ENCODE measurements at regions not wholly inside any gene's neighbourhood (a gene's known extent, or its start where the extent isn't known, plus 50 kb on each side); places are given as distances from the start of the nearest gene placed in this dataset.

DNA sequence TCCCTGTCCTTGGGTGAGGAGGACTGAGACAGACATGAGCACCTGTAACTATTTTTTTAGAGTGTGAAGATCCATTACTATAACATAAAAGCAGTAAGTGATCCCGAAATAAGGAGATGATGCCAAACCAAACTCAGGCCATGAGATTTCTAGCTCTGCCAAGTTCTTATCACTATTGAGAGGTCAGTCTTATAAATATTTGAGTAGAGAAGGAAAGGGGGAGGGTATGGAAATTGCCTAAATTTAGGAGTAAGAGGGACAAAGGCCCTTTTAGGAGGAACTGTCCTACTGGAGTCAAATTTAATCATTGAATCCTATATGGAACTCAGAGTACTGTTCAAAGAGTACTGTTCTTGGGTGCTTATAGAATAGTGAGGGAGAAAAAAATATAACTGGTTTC, 326.9 kb upstream of the NAALADL2 start (continued):
- TF ChIP-seq HDAC6 (IDR thresholded peaks at IDR 0.05; ENCODE audit: unreplicated experiment): no peak
- no peak for TF ChIP-seq ZNF217 (IDR thresholded peaks at IDR 0.05)
- no peak for TF ChIP-seq TARDBP (IDR thresholded peaks at IDR 0.05; ENCODE audit: borderline replicate concordance)

GRCh38 chr3:174532776-174533175, 326.4 kb upstream of the NAALADL2 start:
- Histone ChIP-seq H3K9me3 (replicated peaks; ENCODE audit: control insufficient read depth, insufficient read depth, low read length) (no peaks in the 10 kb centered on the region), H3K27me3 (replicated peaks in 1 of 2; ENCODE audit: control insufficient read depth in 2 of 2, insufficient read depth in 2 of 2, low read length in 1 of 2) (no peaks in the 10 kb centered on the region), H3K36me3 (ENCODE audit: control insufficient read depth in 2 of 2, insufficient read depth in 2 of 2, low read length in 1 of 2) (no peaks in the 10 kb centered on the region), H3K4me2 (ENCODE audit: control insufficient read depth, insufficient read depth) (no peak overlapping the region), H4K20me1 (ENCODE audit: control insufficient read depth, insufficient read depth) (no peaks in the 10 kb centered on the region), H2AFZ (ENCODE audit: control insufficient read depth, low read depth, low read length) (no peak overlapping the region), H3K4me1 (ENCODE audit: control insufficient read depth, insufficient read depth, low read length) (no peaks in the 10 kb centered on the region), H3K79me2 (ENCODE audit: control insufficient read depth, insufficient read depth, low read length) (no peaks in the 10 kb centered on the region), H3K9ac (ENCODE audit: control insufficient read depth, insufficient read depth, low read length) (no peak overlapping the region), H3K27ac (ENCODE audit: control insufficient read depth, insufficient read depth) (no peak overlapping the region), H3K4me3 (no peak overlapping the region)
- intact Hi-C loops (cut with micrococcal nuclease; ENCODE audit: unreplicated experiment) (no loop called here), in situ Hi-C loops (cut with MboI) (no loop called here)
- CTCF ChIA-PET: no interaction called here
- SMC1A ChIA-PET (ENCODE audit: uncharacterized antibody, unreplicated experiment): no interaction called here
- BruUV-seq (replicated peaks): no TSS peak
- FAIRE-seq: no peak
- POLR2A ChIA-PET: no interaction called here
- RAD21 ChIA-PET (ENCODE audit: unreplicated experiment): no interaction called here
- no peak for DNase-seq (ENCODE audit: low read depth, low spot score)
- WGBS (ENCODE audit: insufficient coverage, insufficient replicate concordance, low lambda C conversion rate, missing lambda C conversion rate): 0% methylated on average over 2 of the region's 2 CpGs
- ATAC-seq: no peak
- no peak for TF ChIP-seq ATF3 (IDR thresholded peaks at IDR 0.05; ENCODE audit: borderline replicate concordance, extremely low read depth, low read depth, low read length)
- TF ChIP-seq HCFC1 (IDR thresholded peaks at IDR 0.05; ENCODE audit: low read length): no peak
- TF ChIP-seq, protein P1, sequence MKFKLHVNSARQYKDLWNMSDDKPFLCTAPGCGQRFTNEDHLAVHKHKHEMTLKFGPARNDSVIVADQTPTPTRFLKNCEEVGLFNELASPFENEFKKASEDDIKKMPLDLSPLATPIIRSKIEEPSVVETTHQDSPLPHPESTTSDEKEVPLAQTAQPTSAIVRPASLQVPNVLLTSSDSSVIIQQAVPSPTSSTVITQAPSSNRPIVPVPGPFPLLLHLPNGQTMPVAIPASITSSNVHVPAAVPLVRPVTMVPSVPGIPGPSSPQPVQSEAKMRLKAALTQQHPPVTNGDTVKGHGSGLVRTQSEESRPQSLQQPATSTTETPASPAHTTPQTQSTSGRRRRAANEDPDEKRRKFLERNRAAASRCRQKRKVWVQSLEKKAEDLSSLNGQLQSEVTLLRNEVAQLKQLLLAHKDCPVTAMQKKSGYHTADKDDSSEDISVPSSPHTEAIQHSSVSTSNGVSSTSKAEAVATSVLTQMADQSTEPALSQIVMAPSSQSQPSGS (IDR thresholded peaks at IDR 0.05; ENCODE audit: low read length): no peak
- TF ChIP-seq CHD1 (IDR thresholded peaks at IDR 0.05; ENCODE audit: low read depth, low read length): no peak
- TF ChIP-seq SIX5 (IDR thresholded peaks at IDR 0.05; ENCODE audit: low read depth, low read length, severe bottlenecking): no peak
- no peak for TF ChIP-seq BHLHE40 (IDR thresholded peaks at IDR 0.05; ENCODE audit: borderline replicate concordance in 1 of 2, low read depth in 2 of 2, low read length in 1 of 2)
- TF ChIP-seq CTCF (IDR thresholded peaks at IDR 0.05 in 2 of 3, conservative IDR thresholded peaks at IDR 0.05 in 1 of 3; ENCODE audit: control insufficient read depth in 2 of 3, extremely low read depth in 1 of 3, insufficient read depth in 1 of 3, low read depth in 3 of 3, low read length in 3 of 3): no peak
- no peak for TF ChIP-seq RB1 (IDR thresholded peaks at IDR 0.05; ENCODE audit: borderline replicate concordance)
- no peak for TF ChIP-seq EP300 (IDR thresholded peaks at IDR 0.05; ENCODE audit: borderline replicate concordance in 1 of 2, control insufficient read depth in 1 of 2, low read depth in 2 of 2, low read length in 2 of 2)
- no peak for TF ChIP-seq CHD4 (IDR thresholded peaks at IDR 0.05)
- no peak for TF ChIP-seq NRF1 (conservative IDR thresholded peaks at IDR 0.05; ENCODE audit: low read depth, low read length)
- no peak for TF ChIP-seq ATF7 (IDR thresholded peaks at IDR 0.05; ENCODE audit: low read depth)
- TF ChIP-seq, protein P2, sequence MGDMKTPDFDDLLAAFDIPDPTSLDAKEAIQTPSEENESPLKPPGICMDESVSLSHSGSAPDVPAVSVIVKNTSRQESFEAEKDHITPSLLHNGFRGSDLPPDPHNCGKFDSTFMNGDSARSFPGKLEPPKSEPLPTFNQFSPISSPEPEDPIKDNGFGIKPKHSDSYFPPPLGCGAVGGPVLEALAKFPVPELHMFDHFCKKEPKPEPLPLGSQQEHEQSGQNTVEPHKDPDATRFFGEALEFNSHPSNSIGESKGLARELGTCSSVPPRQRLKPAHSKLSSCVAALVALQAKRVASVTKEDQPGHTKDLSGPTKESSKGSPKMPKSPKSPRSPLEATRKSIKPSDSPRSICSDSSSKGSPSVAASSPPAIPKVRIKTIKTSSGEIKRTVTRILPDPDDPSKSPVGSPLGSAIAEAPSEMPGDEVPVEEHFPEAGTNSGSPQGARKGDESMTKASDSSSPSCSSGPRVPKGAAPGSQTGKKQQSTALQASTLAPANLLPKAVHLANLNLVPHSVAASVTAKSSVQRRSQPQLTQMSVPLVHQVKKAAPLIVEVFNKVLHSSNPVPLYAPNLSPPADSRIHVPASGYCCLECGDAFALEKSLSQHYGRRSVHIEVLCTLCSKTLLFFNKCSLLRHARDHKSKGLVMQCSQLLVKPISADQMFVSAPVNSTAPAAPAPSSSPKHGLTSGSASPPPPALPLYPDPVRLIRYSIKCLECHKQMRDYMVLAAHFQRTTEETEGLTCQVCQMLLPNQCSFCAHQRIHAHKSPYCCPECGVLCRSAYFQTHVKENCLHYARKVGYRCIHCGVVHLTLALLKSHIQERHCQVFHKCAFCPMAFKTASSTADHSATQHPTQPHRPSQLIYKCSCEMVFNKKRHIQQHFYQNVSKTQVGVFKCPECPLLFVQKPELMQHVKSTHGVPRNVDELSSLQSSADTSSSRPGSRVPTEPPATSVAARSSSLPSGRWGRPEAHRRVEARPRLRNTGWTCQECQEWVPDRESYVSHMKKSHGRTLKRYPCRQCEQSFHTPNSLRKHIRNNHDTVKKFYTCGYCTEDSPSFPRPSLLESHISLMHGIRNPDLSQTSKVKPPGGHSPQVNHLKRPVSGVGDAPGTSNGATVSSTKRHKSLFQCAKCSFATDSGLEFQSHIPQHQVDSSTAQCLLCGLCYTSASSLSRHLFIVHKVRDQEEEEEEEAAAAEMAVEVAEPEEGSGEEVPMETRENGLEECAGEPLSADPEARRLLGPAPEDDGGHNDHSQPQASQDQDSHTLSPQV (IDR thresholded peaks at IDR 0.05): no peak
- TF ChIP-seq ZNF217 (IDR thresholded peaks at IDR 0.05): no peak
